Osteocyte (in vitro differentiated cells): ENCODE measurements at regions not wholly inside any gene's neighbourhood (a gene's known extent, or its start where the extent isn't known, plus 50 kb on each side); places are given as distances from the start of the nearest gene placed in this dataset.

ENCODE experiments used
- DNase-seq: peaks from one replicate; pipeline ENCODE4 v3.0.0; 2021; ENCODE audit warnings: mixed read lengths; ENCODE audit not compliant: unreplicated experiment; ENCODE audit errors: extremely low spot score
- H3K27ac Mint-ChIP-seq: one replicate; pipeline ENCODE4 v1.8.0; 2021; ENCODE audit warnings: mild to moderate bottlenecking, mixed read lengths; ENCODE audit not compliant: unreplicated experiment
- H3K27me3 Mint-ChIP-seq: one replicate; pipeline ENCODE4 v1.8.0; 2021; ENCODE audit warnings: mixed read lengths; ENCODE audit not compliant: unreplicated experiment
- H3K36me3 Mint-ChIP-seq: one replicate; pipeline ENCODE4 v1.8.0; 2021; ENCODE audit warnings: mixed read lengths; ENCODE audit not compliant: unreplicated experiment
- H3K4me1 Mint-ChIP-seq: one replicate; pipeline ENCODE4 v1.8.0; 2021; ENCODE audit warnings: mixed read lengths; ENCODE audit not compliant: unreplicated experiment
- H3K4me3 Mint-ChIP-seq: one replicate; pipeline ENCODE4 v1.8.0; 2021; ENCODE audit warnings: mild to moderate bottlenecking, moderate library complexity, mixed read lengths; ENCODE audit not compliant: unreplicated experiment
- H3K9me3 Mint-ChIP-seq: one replicate; pipeline ENCODE4 v1.8.0; 2021; ENCODE audit warnings: mixed read lengths; ENCODE audit not compliant: unreplicated experiment
- CTCF ChIP-seq: fragments of 200-600 bp; sonication (generic); IDR thresholded peaks from 2 replicates; pipeline ENCODE4 v1.5.0; 2021; ENCODE audit warnings: antibody characterized with exemption, mild to moderate bottlenecking, moderate library complexity

- DNase-seq, result no peak
- H3K27me3 Mint-ChIP-seq, result peaks cover 20% of the 10 kb centered on the region
- H3K27ac Mint-ChIP-seq, result no peak overlapping the region
- peaks cover 5% of the 10 kb centered on the region for H3K9me3 Mint-ChIP-seq
- H3K4me1 Mint-ChIP-seq, result no peaks in the 10 kb centered on the region
- H3K36me3 Mint-ChIP-seq, result no peaks in the 10 kb centered on the region
- no peak overlapping the region for H3K4me3 Mint-ChIP-seq
- no peak for TF ChIP-seq CTCF
These were observed 87.3 kb downstream of the EVX1 start for GRCh38 chr7:27329909-27330308.

DNA sequence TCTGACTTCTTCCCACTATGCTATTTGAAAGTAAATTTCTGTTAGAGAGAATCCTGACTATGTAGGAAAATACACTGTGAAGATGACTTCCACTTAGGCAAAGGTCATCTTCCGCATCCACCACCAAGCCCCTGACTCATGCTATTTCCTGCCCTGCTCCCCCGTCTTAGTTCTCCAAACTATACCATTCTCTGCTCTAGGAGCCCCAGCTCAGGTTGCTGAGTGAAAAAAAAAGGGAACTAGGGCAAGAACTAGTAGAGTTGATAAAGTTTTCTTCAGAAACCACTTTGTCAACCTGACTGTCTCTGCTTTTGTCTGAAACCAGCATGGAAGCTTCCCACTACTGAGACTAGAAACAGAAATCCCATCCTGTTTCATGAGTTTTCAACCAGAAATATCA lies 96.9 kb downstream of the EVX1 start:
- Mint-ChIP-seq H3K9me3 (no peaks in the 10 kb centered on the region), H3K36me3 (no peaks in the 10 kb centered on the region), H3K4me1 (no peaks in the 10 kb centered on the region), H3K27me3 (peaks cover 7% of the 10 kb centered on the region), H3K4me3 (no peak overlapping the region), H3K27ac (no peak overlapping the region)
- DNase-seq, result no peak
- TF ChIP-seq CTCF, result no peak

DNA sequence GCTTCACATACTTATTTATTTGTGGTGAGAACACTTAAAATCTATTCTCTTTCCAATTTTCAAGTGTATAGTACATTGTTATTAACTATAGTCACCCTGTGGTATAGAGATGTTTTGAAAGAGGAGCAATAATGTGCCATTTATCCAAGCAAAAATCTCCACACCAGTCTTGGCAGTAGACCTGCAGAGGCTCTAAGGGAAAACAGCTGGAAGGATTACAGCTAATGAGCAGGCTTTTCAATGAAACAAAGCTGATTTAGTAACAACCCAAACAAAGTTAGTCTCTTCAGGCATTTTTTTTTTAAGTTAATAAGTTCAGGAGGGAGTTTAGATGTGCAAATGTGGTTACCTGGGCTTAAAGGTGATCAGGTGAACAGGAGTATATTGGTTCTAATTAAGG lies 101.9 kb downstream of the EVX1 start:
- H3K27ac Mint-ChIP-seq, result no peak overlapping the region
- H3K4me1 Mint-ChIP-seq, result no peaks in the 10 kb centered on the region
- TF ChIP-seq CTCF, result no peak

GRCh38 chr7:27345164-27345887 lies 102.7 kb downstream of the EVX1 start:
- H3K27me3 Mint-ChIP-seq, result peaks cover 39% of the 10 kb centered on the region
- DNase-seq, result no peak
- no peaks in the 10 kb centered on the region for H3K36me3 Mint-ChIP-seq
- H3K27ac Mint-ChIP-seq, result no peak overlapping the region
- no peaks in the 10 kb centered on the region for H3K9me3 Mint-ChIP-seq
- no peak overlapping the region for H3K4me3 Mint-ChIP-seq
- no peaks in the 10 kb centered on the region for H3K4me1 Mint-ChIP-seq
- no peak for TF ChIP-seq CTCF

More for the DNA sequence above, 101.9 kb downstream of the EVX1 start:
- DNase-seq, result no peak
- Mint-ChIP-seq H3K9me3 (no peaks in the 10 kb centered on the region), H3K27me3 (peaks cover 32% of the 10 kb centered on the region), H3K4me3 (no peak overlapping the region), H3K36me3 (no peaks in the 10 kb centered on the region)

- H3K27me3 Mint-ChIP-seq, result peaks cover 44% of the 10 kb centered on the region
- no peaks in the 10 kb centered on the region for H3K9me3 Mint-ChIP-seq
- H3K4me1 Mint-ChIP-seq, result no peaks in the 10 kb centered on the region
- no peak overlapping the region for H3K4me3 Mint-ChIP-seq
- no peak for DNase-seq
- no peak for TF ChIP-seq CTCF
- H3K36me3 Mint-ChIP-seq, result no peaks in the 10 kb centered on the region
- H3K27ac Mint-ChIP-seq, result no peak overlapping the region
These were observed 103.4 kb downstream of the EVX1 start for GRCh38 chr7:27345997-27346396.
